NOMO-1 (cell line): ENCODE measurements at regions not wholly inside any gene's neighbourhood (a gene's known extent, or its start where the extent isn't known, plus 50 kb on each side); places are given as distances from the start of the nearest gene placed in this dataset.
"Not testable (repeated sequence)": the region's sequence is repeated elsewhere in the genome, so short reads cannot be mapped to it uniquely, and the experiment has no call there.

ENCODE experiments used
- DNase-seq, 2 experiments: peaks; one replicate each; lab custom pipeline; 2025; ENCODE audit not compliant: unreplicated experiment in 2 of 2; lab: John Stamatoyannopoulos, UW

- no peak for DNase-seq
Observed at GRCh38 chr1:96096613-96097321, 624.8 kb upstream of the PTBP2 start.

GRCh38 chr1:96104506-96104905, 617.1 kb upstream of the PTBP2 start:
- no peak for DNase-seq

GRCh38 chr1:96104906-96105305, 616.7 kb upstream of the PTBP2 start:
- no peak for DNase-seq

GRCh38 chr1:96116731-96117130, 604.9 kb upstream of the PTBP2 start:
- DNase-seq = no peak

- DNase-seq = no peak
Observed at GRCh38 chr1:96130432-96130831, 591.2 kb upstream of the PTBP2 start.

- no peak for DNase-seq
Observed at GRCh38 chr1:96144636-96145035, 576.9 kb upstream of the PTBP2 start.

GRCh38 chr1:96145492-96145891, 576.1 kb upstream of the PTBP2 start:
- DNase-seq = no peak

- DNase-seq = not testable (repeated sequence)
Observed at GRCh38 chr1:96152957-96153356, 568.6 kb upstream of the PTBP2 start.

- DNase-seq = no peak
Observed at GRCh38 chr1:96157101-96157500, 564.5 kb upstream of the PTBP2 start.

GRCh38 chr1:96159379-96159778, 562.2 kb upstream of the PTBP2 start:
- DNase-seq = no peak

GRCh38 chr1:96164053-96164452, 557.5 kb upstream of the PTBP2 start:
- DNase-seq = no peak

GRCh38 chr1:96178053-96178452, 543.5 kb upstream of the PTBP2 start:
- DNase-seq = no peak

- no peak for DNase-seq
Observed at GRCh38 chr1:96183485-96183884, 538.1 kb upstream of the PTBP2 start.

GRCh38 chr1:96183928-96184327, 537.7 kb upstream of the PTBP2 start:
- no peak for DNase-seq

- DNase-seq = no peak
Observed at GRCh38 chr1:96185181-96185580, 536.4 kb upstream of the PTBP2 start.

GRCh38 chr1:96187020-96187419, 534.6 kb upstream of the PTBP2 start:
- DNase-seq = no peak

GRCh38 chr1:96191165-96191564, 530.4 kb upstream of the PTBP2 start:
- DNase-seq = no peak

- DNase-seq = no peak
Observed at GRCh38 chr1:96206451-96206850, 515.1 kb upstream of the PTBP2 start.

GRCh38 chr1:96207936-96208335, 513.6 kb upstream of the PTBP2 start:
- DNase-seq = no peak

- DNase-seq = no peak
Observed at GRCh38 chr1:96208428-96208827, 513.2 kb upstream of the PTBP2 start.

- no peak for DNase-seq
Observed at GRCh38 chr1:96210054-96210453, 511.5 kb upstream of the PTBP2 start.

- DNase-seq = no peak
Observed at GRCh38 chr1:96211202-96211601, 510.4 kb upstream of the PTBP2 start.

- no peak for DNase-seq
Observed at GRCh38 chr1:96214982-96215381, 506.6 kb upstream of the PTBP2 start.
